Caco-2 (cell line): ENCODE measurements at regions not wholly inside any gene's neighbourhood (a gene's known extent, or its start where the extent isn't known, plus 50 kb on each side); places are given as distances from the start of the nearest gene placed in this dataset.

Experiments used
- BruUV-seq: library from RNA; stranded (reverse); fragments of 400-500 nt; replicated peaks from 2 replicates; lab custom pipeline; 2021; lab: Mats Ljungman, UMichigan
- CTCF ChIA-PET: fragments of 300-600 bp; sonication (Branson Sonifier 250); formaldehyde crosslinking; loops from one replicate; lab custom pipeline; 2022; ENCODE audit warnings: antibody characterized with exemption; lab: Charles Lee
- POLR2A ChIA-PET: fragments of 300-600 bp; sonication (Branson Sonifier 250); formaldehyde crosslinking; loops from one replicate; lab custom pipeline; 2022; ENCODE audit warnings: antibody characterized with exemption; lab: Charles Lee
- DNase-seq, 2 experiments: peaks; one replicate each; pipeline versions ENCODE4 v3.0.0 to v3.0.0-alpha.2; 2020 to 2022
- H3K27me3 ChIP-seq: replicated peaks from 2 replicates; pipeline ENCODE4 v1.6.0; 2011; ENCODE audit warnings: low read length; ENCODE audit not compliant: control insufficient read depth, insufficient read depth
- H3K36me3 ChIP-seq: 2 replicates; pipeline ENCODE4 v1.5.1; 2011; ENCODE audit warnings: low read length; ENCODE audit not compliant: control insufficient read depth, insufficient read depth
- H3K4me1 ChIP-seq: fragments of 250-450 bp; sonication (Bioruptor Pico); 2 replicates; pipeline ENCODE4 v1.5.1; 2020; ENCODE audit warnings: mild to moderate bottlenecking
- H3K4me3 ChIP-seq: 2 replicates; pipeline ENCODE4 v1.5.1; 2011; ENCODE audit warnings: low read depth, mild to moderate bottlenecking, control low read depth, low read length
- H3K9me3 ChIP-seq: fragments of 250-450 bp; sonication (Bioruptor Pico); 2 replicates; pipeline ENCODE4 v1.5.1; 2020; ENCODE audit warnings: mild to moderate bottlenecking, moderate library complexity
- H3K27ac Mint-ChIP-seq: one replicate; pipeline ENCODE4 v1.8.0; 2022; ENCODE audit warnings: mixed read lengths; ENCODE audit not compliant: unreplicated experiment
- H3K27me3 Mint-ChIP-seq: one replicate; pipeline ENCODE4 v1.8.0; 2022; ENCODE audit warnings: mixed read lengths; ENCODE audit not compliant: insufficient read depth, unreplicated experiment
- H3K36me3 Mint-ChIP-seq: one replicate; pipeline ENCODE4 v1.8.0; 2022; ENCODE audit warnings: mild to moderate bottlenecking, mixed read lengths; ENCODE audit not compliant: insufficient read depth, unreplicated experiment
- H3K4me1 Mint-ChIP-seq: one replicate; pipeline ENCODE4 v1.8.0; 2022; ENCODE audit warnings: low read depth, mixed read lengths; ENCODE audit not compliant: unreplicated experiment
- H3K4me3 Mint-ChIP-seq: one replicate; pipeline ENCODE4 v1.8.0; 2022; ENCODE audit warnings: mild to moderate bottlenecking, moderate library complexity, mixed read lengths; ENCODE audit not compliant: unreplicated experiment
- H3K9me3 Mint-ChIP-seq: one replicate; pipeline ENCODE4 v1.8.0; 2022; ENCODE audit warnings: mixed read lengths; ENCODE audit not compliant: unreplicated experiment
- CTCF ChIP-seq, 2 experiments: fragments of 200-600 bp in 1 of 2; IDR thresholded peaks; 1 replicate in 1 of 2; 2 replicates in 1 of 2; pipeline versions ENCODE4 v1.5.1 to v1.8.0; 2011 to 2022; ENCODE audit warnings: antibody characterized with exemption in 1 of 2, control low read depth in 1 of 2, inconsistent platforms in 1 of 2, low read depth in 1 of 2, low read length in 1 of 2, mild to moderate bottlenecking in 1 of 2, moderate library complexity in 1 of 2; ENCODE audit not compliant: insufficient read depth in 1 of 2, severe bottlenecking in 1 of 2, unreplicated experiment in 1 of 2
- intact Hi-C: fragments of 100-400 bp; cut with micrococcal nuclease; formaldehyde crosslinking; loops from one replicate; pipeline ENCODE4 v1.10.0; 2022; ENCODE audit not compliant: unreplicated experiment

- no TSS peak for BruUV-seq
- Histone ChIP-seq H3K36me3 (no peaks in the 10 kb centered on the region), H3K4me3 (no peak overlapping the region), H3K4me1 (no peaks in the 10 kb centered on the region), H3K27me3 (no peaks in the 10 kb centered on the region), H3K9me3 (no peaks in the 10 kb centered on the region)
- H3K27me3 Mint-ChIP-seq: peaks cover 3% of the 10 kb centered on the region
- no peak overlapping the region for H3K27ac Mint-ChIP-seq
- DNase-seq: no peak
- H3K4me1 Mint-ChIP-seq: no peaks in the 10 kb centered on the region
- ChIA-PET POLR2A (no interaction called here), CTCF (no interaction called here)
- H3K4me3 Mint-ChIP-seq: no peak overlapping the region
- peaks cover 14% of the 10 kb centered on the region for H3K9me3 Mint-ChIP-seq
- intact Hi-C loops: no loop called here
- no peaks in the 10 kb centered on the region for H3K36me3 Mint-ChIP-seq
- TF ChIP-seq CTCF (IDR thresholded peaks at IDR 0.05; ENCODE audit: insufficient read depth in 1 of 2, low read depth in 1 of 2, low read length in 1 of 2, severe bottlenecking in 1 of 2, unreplicated experiment in 1 of 2): no peak
Measured at GRCh38 chr6:23855497-23856116, 270.4 kb upstream of the NRSN1 start.

- Histone ChIP-seq H3K27me3 (no peaks in the 10 kb centered on the region), H3K36me3 (no peaks in the 10 kb centered on the region), H3K9me3 (no peaks in the 10 kb centered on the region), H3K4me3 (no peak overlapping the region), H3K4me1 (no peaks in the 10 kb centered on the region)
- BruUV-seq: no TSS peak
- TF ChIP-seq CTCF (IDR thresholded peaks at IDR 0.05; ENCODE audit: insufficient read depth in 1 of 2, low read depth in 1 of 2, low read length in 1 of 2, severe bottlenecking in 1 of 2, unreplicated experiment in 1 of 2): no peak
- H3K36me3 Mint-ChIP-seq: no peaks in the 10 kb centered on the region
- intact Hi-C loops: no loop called here
- no peak overlapping the region for H3K27ac Mint-ChIP-seq
- no peak overlapping the region for H3K4me3 Mint-ChIP-seq
- ChIA-PET CTCF (no interaction called here), POLR2A (no interaction called here)
- no peak for DNase-seq
- no peaks in the 10 kb centered on the region for H3K9me3 Mint-ChIP-seq
- H3K27me3 Mint-ChIP-seq: no peaks in the 10 kb centered on the region
- H3K4me1 Mint-ChIP-seq: no peaks in the 10 kb centered on the region
Measured at GRCh38 chr6:23870496-23870895, 255.5 kb upstream of the NRSN1 start.

DNA sequence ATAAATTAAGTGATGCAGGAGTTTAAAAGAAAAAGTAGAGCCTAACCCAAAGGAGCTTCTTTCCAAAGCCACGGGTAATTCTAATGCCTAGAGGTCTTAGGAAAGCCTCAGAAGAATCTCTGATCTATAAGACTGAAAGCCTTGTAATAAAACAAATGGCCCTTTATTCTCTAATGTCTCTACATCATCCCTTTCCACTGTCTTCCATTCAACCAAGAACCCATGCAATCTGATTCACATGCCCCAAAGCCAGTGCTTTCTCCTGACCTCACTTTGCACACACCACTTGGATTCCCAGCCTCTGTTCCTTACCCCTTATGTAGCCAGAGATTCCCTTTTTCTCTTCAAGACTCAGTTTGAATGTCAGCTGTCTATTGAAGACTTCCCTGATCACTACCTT is 252.9 kb upstream of the NRSN1 start:
- H3K27ac Mint-ChIP-seq: no peak overlapping the region
- intact Hi-C loops: no loop called here
- ChIA-PET CTCF (no interaction called here), POLR2A (no interaction called here)
- H3K4me3 Mint-ChIP-seq: no peak overlapping the region
- H3K36me3 Mint-ChIP-seq: no peaks in the 10 kb centered on the region
- H3K4me1 Mint-ChIP-seq: no peaks in the 10 kb centered on the region
- Histone ChIP-seq H3K4me1 (no peaks in the 10 kb centered on the region), H3K36me3 (no peaks in the 10 kb centered on the region), H3K27me3 (no peaks in the 10 kb centered on the region), H3K9me3 (no peaks in the 10 kb centered on the region), H3K4me3 (no peak overlapping the region)
- BruUV-seq: no TSS peak
- H3K9me3 Mint-ChIP-seq: no peaks in the 10 kb centered on the region
- no peak for DNase-seq
- no peak for TF ChIP-seq CTCF (IDR thresholded peaks at IDR 0.05; ENCODE audit: insufficient read depth in 1 of 2, low read depth in 1 of 2, low read length in 1 of 2, severe bottlenecking in 1 of 2, unreplicated experiment in 1 of 2)
- peaks cover 3% of the 10 kb centered on the region for H3K27me3 Mint-ChIP-seq
